Spleen (tissue), 7 donors: ENCODE measurements at regions not wholly inside any gene's neighbourhood (a gene's known extent, or its start where the extent isn't known, plus 50 kb on each side); places are given as distances from the start of the nearest gene placed in this dataset.
"Not testable (repeated sequence)": the region's sequence is repeated elsewhere in the genome, so short reads cannot be mapped to it uniquely, and the experiment has no call there.

Source experiments
- POLR2A ChIP-seq, 3 donors: fragments of 450-650 bp; IDR thresholded peaks; one replicate each; pipeline ENCODE4 v1.5.1; 2017; ENCODE audit warnings: antibody characterized with exemption in 3 of 3, mild to moderate bottlenecking in 1 of 3
- TF ChIP-seq, protein P1 (sequence below), 11 experiments: fragments of 200-600 bp in 7 of 11; fragments of 450-650 bp in 4 of 11; sonication (generic) in 4 of 11; IDR thresholded peaks in 8 of 11; conservative IDR thresholded peaks in 3 of 11; 1 replicate in 7 of 11; 2 replicates in 4 of 11; pipeline versions ENCODE4 v1.4.0 to v1.8.0; 2016 to 2021; ENCODE audit warnings: antibody characterized with exemption in 11 of 11, inconsistent platforms in 4 of 11, mild to moderate bottlenecking in 1 of 11
- donor health status: DM: no; HTN: no; CAD: no; lungs with moderate emphysema.
- donor health status: DM: no; HTN: no; CAD: no.
- donor health status: DM: no; HTN: no; CAD: no.

DNA sequence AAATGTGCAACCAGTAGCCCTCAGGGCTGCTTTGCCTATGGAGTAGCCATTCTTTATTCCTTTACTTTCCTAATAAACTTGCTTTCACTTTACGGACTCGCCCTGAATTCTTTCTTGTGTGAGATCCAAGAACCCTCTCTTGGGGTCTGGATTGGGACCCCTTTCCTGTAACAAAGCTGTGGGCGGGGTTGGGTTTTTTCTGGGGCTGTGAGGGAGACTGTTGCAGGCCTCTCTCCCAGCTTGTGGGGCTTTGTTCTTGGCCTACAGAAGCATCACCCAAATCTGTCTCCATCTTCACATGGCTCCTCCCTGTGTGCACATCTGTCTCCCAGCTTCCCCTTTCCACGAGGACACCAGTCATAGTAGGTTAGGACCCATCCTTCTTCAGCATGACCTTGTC, 154.5 kb downstream of the LPIN1 start:
- TF ChIP-seq, protein P1, sequence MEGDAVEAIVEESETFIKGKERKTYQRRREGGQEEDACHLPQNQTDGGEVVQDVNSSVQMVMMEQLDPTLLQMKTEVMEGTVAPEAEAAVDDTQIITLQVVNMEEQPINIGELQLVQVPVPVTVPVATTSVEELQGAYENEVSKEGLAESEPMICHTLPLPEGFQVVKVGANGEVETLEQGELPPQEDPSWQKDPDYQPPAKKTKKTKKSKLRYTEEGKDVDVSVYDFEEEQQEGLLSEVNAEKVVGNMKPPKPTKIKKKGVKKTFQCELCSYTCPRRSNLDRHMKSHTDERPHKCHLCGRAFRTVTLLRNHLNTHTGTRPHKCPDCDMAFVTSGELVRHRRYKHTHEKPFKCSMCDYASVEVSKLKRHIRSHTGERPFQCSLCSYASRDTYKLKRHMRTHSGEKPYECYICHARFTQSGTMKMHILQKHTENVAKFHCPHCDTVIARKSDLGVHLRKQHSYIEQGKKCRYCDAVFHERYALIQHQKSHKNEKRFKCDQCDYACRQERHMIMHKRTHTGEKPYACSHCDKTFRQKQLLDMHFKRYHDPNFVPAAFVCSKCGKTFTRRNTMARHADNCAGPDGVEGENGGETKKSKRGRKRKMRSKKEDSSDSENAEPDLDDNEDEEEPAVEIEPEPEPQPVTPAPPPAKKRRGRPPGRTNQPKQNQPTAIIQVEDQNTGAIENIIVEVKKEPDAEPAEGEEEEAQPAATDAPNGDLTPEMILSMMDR (IDR thresholded peaks at IDR 0.05 in 8 of 11, conservative IDR thresholded peaks at IDR 0.05 in 3 of 11) = not testable (repeated sequence)
- not testable (repeated sequence) for TF ChIP-seq POLR2A (IDR thresholded peaks at IDR 0.05)
